CD8-positive, alpha-beta memory T cell (primary cell): ENCODE measurements at regions not wholly inside any gene's neighbourhood (a gene's known extent, or its start where the extent isn't known, plus 50 kb on each side); places are given as distances from the start of the nearest gene placed in this dataset.

Source experiments
- CTCF ChIA-PET: fragments of 350-600 bp; sonication (Branson Sonifier 250); formaldehyde crosslinking; loops from one replicate; lab custom pipeline; 2021; ENCODE audit warnings: antibody characterized with exemption; lab: Charles Lee
- POLR2A ChIA-PET: fragments of 350-600 bp; sonication (Branson Sonifier 250); formaldehyde crosslinking; loops from one replicate; lab custom pipeline; 2021; ENCODE audit warnings: antibody characterized with exemption; lab: Charles Lee
- DNase-seq, 5 donors: peaks; one replicate each; pipeline versions ENCODE4 v3.0.0 to v3.0.0-alpha.2; 2020 to 2022; ENCODE audit warnings: mixed read lengths in 1 of 5
- H3K27ac ChIP-seq: one replicate; pipeline ENCODE4 v1.7.0; 2013; ENCODE audit warnings: low read depth, mild to moderate bottlenecking, low read length, moderate library complexity
- H3K27me3 ChIP-seq: 2 replicates; pipeline ENCODE4 v1.7.0; 2013; ENCODE audit warnings: low read length, mild to moderate bottlenecking; ENCODE audit not compliant: insufficient read depth, poor library complexity, severe bottlenecking
- H3K36me3 ChIP-seq: 2 replicates; pipeline ENCODE4 v1.7.0; 2013; ENCODE audit warnings: mild to moderate bottlenecking, low read length, moderate library complexity; ENCODE audit not compliant: insufficient read depth
- H3K4me1 ChIP-seq: 2 replicates; pipeline ENCODE4 v1.7.0; 2013; ENCODE audit warnings: mild to moderate bottlenecking, low read length, moderate library complexity; ENCODE audit not compliant: insufficient read depth
- H3K4me3 ChIP-seq: 2 replicates; pipeline ENCODE4 v1.7.0; 2013; ENCODE audit warnings: mild to moderate bottlenecking, low read length
- H3K9me3 ChIP-seq: 2 replicates; pipeline ENCODE4 v1.7.0; 2013; ENCODE audit warnings: mild to moderate bottlenecking, low read length
- H3K27ac Mint-ChIP-seq, 8 donors: one replicate each; pipeline ENCODE4 v1.8.0; 2020 to 2021; ENCODE audit warnings: mixed read lengths in 8 of 8, mild to moderate bottlenecking in 6 of 8, inconsistent platforms in 3 of 8, moderate library complexity in 3 of 8
- H3K27me3 Mint-ChIP-seq, 2 donors: one replicate each; pipeline ENCODE4 v1.8.0; 2020 to 2021; ENCODE audit warnings: mixed read lengths in 2 of 2, mild to moderate bottlenecking in 1 of 2, moderate library complexity in 1 of 2
- H3K36me3 Mint-ChIP-seq, 3 donors: one replicate each; pipeline ENCODE4 v1.8.0; 2020 to 2021; ENCODE audit warnings: mixed read lengths in 3 of 3, inconsistent platforms in 1 of 3, mild to moderate bottlenecking in 1 of 3
- H3K4me1 Mint-ChIP-seq, 3 donors: one replicate each; pipeline ENCODE4 v1.8.0; 2020 to 2021; ENCODE audit warnings: mixed read lengths in 3 of 3, inconsistent platforms in 1 of 3, mild to moderate bottlenecking in 1 of 3
- H3K4me3 Mint-ChIP-seq, 7 donors: one replicate each; pipeline ENCODE4 v1.8.0; 2020 to 2021; ENCODE audit warnings: mixed read lengths in 7 of 7, mild to moderate bottlenecking in 6 of 7, moderate library complexity in 4 of 7, inconsistent platforms in 2 of 7
- H3K9me3 Mint-ChIP-seq, 5 donors: one replicate each; pipeline ENCODE4 v1.8.0; 2020 to 2022; ENCODE audit warnings: mixed read lengths in 5 of 5, mild to moderate bottlenecking in 3 of 5, moderate library complexity in 2 of 5, inconsistent platforms in 1 of 5

GRCh38 chr9:126031116-126031515 is 283.9 kb downstream of the PBX3 start:
- Mint-ChIP-seq H3K27ac (no peak overlapping the region), H3K27me3 (peaks cover 5 to 41% of the 10 kb centered on the region in 2 donors), H3K9me3 (no peaks in the 10 kb centered on the region), H3K4me3 (no peak overlapping the region), H3K36me3 (peaks cover 0 to 6% (median 0%) of the 10 kb centered on the region in 3 donors), H3K4me1 (peaks cover 0 to 4% (median 0%) of the 10 kb centered on the region in 3 donors)
- Histone ChIP-seq H3K4me1 (no peaks in the 10 kb centered on the region), H3K36me3 (no peaks in the 10 kb centered on the region), H3K4me3 (no peak overlapping the region), H3K9me3 (no peaks in the 10 kb centered on the region), H3K27ac (no peak overlapping the region), H3K27me3 (no peaks in the 10 kb centered on the region)
- ChIA-PET POLR2A (no interaction called here), CTCF (no interaction called here)
- no peak for DNase-seq

GRCh38 chr9:126032135-126032534 is 285.0 kb downstream of the PBX3 start:
- Mint-ChIP-seq H3K36me3 (peaks cover 0 to 6% (median 0%) of the 10 kb centered on the region in 3 donors), H3K27me3 (peaks cover 6 to 48% of the 10 kb centered on the region in 2 donors), H3K4me3 (no peak overlapping the region), H3K4me1 (peaks cover 0 to 4% (median 0%) of the 10 kb centered on the region in 3 donors), H3K27ac (no peak overlapping the region), H3K9me3 (peaks cover 0 to 1% (median 0%) of the 10 kb centered on the region in 5 donors)
- Histone ChIP-seq H3K36me3 (no peaks in the 10 kb centered on the region), H3K9me3 (no peaks in the 10 kb centered on the region), H3K4me3 (no peak overlapping the region), H3K4me1 (no peaks in the 10 kb centered on the region), H3K27ac (no peak overlapping the region), H3K27me3 (no peaks in the 10 kb centered on the region)
- no peak for DNase-seq
- ChIA-PET CTCF (no interaction called here), POLR2A (no interaction called here)

GRCh38 chr9:126033318-126033717 is 286.1 kb downstream of the PBX3 start:
- no peak for DNase-seq
- peaks cover 0 to 1% (median 0%) of the 10 kb centered on the region in 5 donors for H3K9me3 Mint-ChIP-seq
- no peaks in the 10 kb centered on the region for H3K4me1 ChIP-seq
- H3K36me3 Mint-ChIP-seq: peaks cover 0 to 6% (median 0%) of the 10 kb centered on the region in 3 donors
- no peak overlapping the region for H3K27ac Mint-ChIP-seq
- H3K4me3 Mint-ChIP-seq: no peak overlapping the region
- H3K27me3 Mint-ChIP-seq: peaks cover 5 to 48% of the 10 kb centered on the region in 2 donors
- POLR2A ChIA-PET: no interaction called here
- H3K27ac ChIP-seq: no peak overlapping the region
- no peaks in the 10 kb centered on the region for H3K9me3 ChIP-seq
- H3K4me3 ChIP-seq: no peak overlapping the region
- CTCF ChIA-PET: no interaction called here
- no peaks in the 10 kb centered on the region for H3K4me1 Mint-ChIP-seq
- no peaks in the 10 kb centered on the region for H3K36me3 ChIP-seq
- no peaks in the 10 kb centered on the region for H3K27me3 ChIP-seq

GRCh38 chr9:126033956-126034355 is 286.8 kb downstream of the PBX3 start:
- CTCF ChIA-PET: no interaction called here
- POLR2A ChIA-PET: no interaction called here
- Histone ChIP-seq H3K4me3 (no peak overlapping the region), H3K27me3 (no peaks in the 10 kb centered on the region), H3K36me3 (no peaks in the 10 kb centered on the region), H3K4me1 (no peaks in the 10 kb centered on the region), H3K9me3 (no peaks in the 10 kb centered on the region), H3K27ac (no peak overlapping the region)
- H3K27ac Mint-ChIP-seq: no peak overlapping the region
- peaks cover 0 to 6% (median 0%) of the 10 kb centered on the region in 3 donors for H3K36me3 Mint-ChIP-seq
- no peak overlapping the region for H3K4me3 Mint-ChIP-seq
- H3K9me3 Mint-ChIP-seq: peaks cover 0 to 1% (median 0%) of the 10 kb centered on the region in 5 donors
- H3K4me1 Mint-ChIP-seq: no peaks in the 10 kb centered on the region
- DNase-seq: no peak
- peaks cover 5 to 48% of the 10 kb centered on the region in 2 donors for H3K27me3 Mint-ChIP-seq

- no peak for DNase-seq
- no peak overlapping the region for H3K4me3 Mint-ChIP-seq
- no peaks in the 10 kb centered on the region for H3K4me1 ChIP-seq
- POLR2A ChIA-PET: no interaction called here
- H3K9me3 Mint-ChIP-seq: peaks cover 0 to 7% (median under 1%) of the 10 kb centered on the region in 5 donors
- peaks cover 0 to 6% (median 0%) of the 10 kb centered on the region in 3 donors for H3K36me3 Mint-ChIP-seq
- no peak overlapping the region for H3K27ac Mint-ChIP-seq
- H3K27me3 ChIP-seq: no peaks in the 10 kb centered on the region
- H3K9me3 ChIP-seq: no peaks in the 10 kb centered on the region
- no peaks in the 10 kb centered on the region for H3K4me1 Mint-ChIP-seq
- no peak overlapping the region for H3K27ac ChIP-seq
- H3K4me3 ChIP-seq: no peak overlapping the region
- H3K27me3 Mint-ChIP-seq: peaks cover 8 to 48% of the 10 kb centered on the region in 2 donors
- CTCF ChIA-PET: no interaction called here
- no peaks in the 10 kb centered on the region for H3K36me3 ChIP-seq
These were observed 289.7 kb downstream of the PBX3 start for GRCh38 chr9:126036881-126037291.

- CTCF ChIA-PET: no interaction called here
- Histone ChIP-seq H3K4me1 (no peaks in the 10 kb centered on the region), H3K27me3 (no peaks in the 10 kb centered on the region), H3K9me3 (no peaks in the 10 kb centered on the region), H3K27ac (no peak overlapping the region), H3K36me3 (no peaks in the 10 kb centered on the region), H3K4me3 (no peak overlapping the region)
- no peak overlapping the region for H3K27ac Mint-ChIP-seq
- no peak for DNase-seq
- H3K4me1 Mint-ChIP-seq: no peaks in the 10 kb centered on the region
- H3K9me3 Mint-ChIP-seq: peaks cover 1 to 14% (median 3%) of the 10 kb centered on the region in 5 donors
- H3K4me3 Mint-ChIP-seq: no peak overlapping the region
- POLR2A ChIA-PET: no interaction called here
- peaks cover 9 to 34% of the 10 kb centered on the region in 2 donors for H3K27me3 Mint-ChIP-seq
- H3K36me3 Mint-ChIP-seq: no peaks in the 10 kb centered on the region
These were observed 287.8 kb upstream of the MVB12B start for GRCh38 chr9:126038790-126039189.

- no peaks in the 10 kb centered on the region for H3K4me1 ChIP-seq
- no peak overlapping the region for H3K4me3 Mint-ChIP-seq
- no peak overlapping the region for H3K27ac Mint-ChIP-seq
- DNase-seq: no peak
- H3K9me3 Mint-ChIP-seq: peaks cover 8 to 19% (median 14%) of the 10 kb centered on the region in 5 donors
- no peaks in the 10 kb centered on the region for H3K4me1 Mint-ChIP-seq
- no peaks in the 10 kb centered on the region for H3K36me3 ChIP-seq
- no peak overlapping the region for H3K4me3 ChIP-seq
- POLR2A ChIA-PET: no interaction called here
- H3K27me3 ChIP-seq: no peaks in the 10 kb centered on the region
- CTCF ChIA-PET: no interaction called here
- H3K27ac ChIP-seq: no peak overlapping the region
- H3K27me3 Mint-ChIP-seq: peaks cover 15 to 33% of the 10 kb centered on the region in 2 donors
- no peaks in the 10 kb centered on the region for H3K9me3 ChIP-seq
- H3K36me3 Mint-ChIP-seq: peaks cover 0 to 7% (median 0%) of the 10 kb centered on the region in 3 donors
These were observed 282.9 kb upstream of the MVB12B start for GRCh38 chr9:126043681-126044080.

GRCh38 chr9:126049088-126049487 is 277.5 kb upstream of the MVB12B start:
- CTCF ChIA-PET: no interaction called here

More at GRCh38 chr9:126049088-126049487, 277.5 kb upstream of the MVB12B start:
- H3K27me3 ChIP-seq: no peaks in the 10 kb centered on the region
- peak overlapping the region in 1 of 8 donors; percentile 42 for H3K27ac Mint-ChIP-seq
- H3K4me3 ChIP-seq: no peak overlapping the region
- H3K27ac ChIP-seq: no peak overlapping the region
- H3K4me3 Mint-ChIP-seq: no peak overlapping the region
- no peaks in the 10 kb centered on the region for H3K9me3 ChIP-seq
- peaks cover 0 to 7% (median 0%) of the 10 kb centered on the region in 3 donors for H3K36me3 Mint-ChIP-seq
- POLR2A ChIA-PET: no interaction called here
- no peaks in the 10 kb centered on the region for H3K36me3 ChIP-seq
- H3K4me1 Mint-ChIP-seq: no peaks in the 10 kb centered on the region
- peaks cover 12 to 42% of the 10 kb centered on the region in 2 donors for H3K27me3 Mint-ChIP-seq
- H3K9me3 Mint-ChIP-seq: peaks cover 0 to 15% (median 9%) of the 10 kb centered on the region in 5 donors
- DNase-seq: no peak
- H3K4me1 ChIP-seq: no peaks in the 10 kb centered on the region
